Esophagus muscularis mucosa (tissue), 4 donors: ENCODE measurements at regions not wholly inside any gene's neighbourhood (a gene's known extent, or its start where the extent isn't known, plus 50 kb on each side); places are given as distances from the start of the nearest gene placed in this dataset.

Source experiments
- DNase-seq: peaks from one replicate; pipeline ENCODE4 v3.0.0-alpha.2; 2017; ENCODE audit errors: extremely low spot score
- H3K27ac ChIP-seq, 4 donors: fragments of 200-600 bp; sonication (generic); replicated peaks in 1 of 4; 1 replicate in 3 of 4; 2 replicates in 1 of 4; pipeline ENCODE4 v1.5.1; 2016 to 2019; ENCODE audit warnings: mild to moderate bottlenecking in 1 of 4
- H3K27me3 ChIP-seq, 4 donors: fragments of 200-600 bp; sonication (generic); one replicate each; pipeline versions ENCODE4 v1.5.1 to v1.6.0; 2016 to 2019
- H3K36me3 ChIP-seq, 4 donors: fragments of 200-600 bp; sonication (generic); one replicate each; pipeline ENCODE4 v1.5.1; 2016 to 2019
- H3K4me1 ChIP-seq, 4 donors: fragments of 200-600 bp; sonication (generic); one replicate each; pipeline ENCODE4 v1.5.1; 2016 to 2019
- H3K4me3 ChIP-seq, 4 donors: fragments of 200-600 bp; sonication (generic); 1 replicate in 2 of 4; 2 replicates in 2 of 4; pipeline ENCODE4 v1.5.1; 2016 to 2019; ENCODE audit warnings: mild to moderate bottlenecking in 4 of 4, moderate library complexity in 1 of 4
- H3K9me3 ChIP-seq, 4 donors: fragments of 200-600 bp; sonication (generic); 1 replicate in 3 of 4; 2 replicates in 1 of 4; pipeline ENCODE4 v1.5.1; 2016 to 2019
- EP300 ChIP-seq: sonication (generic); formaldehyde crosslinking; IDR thresholded peaks from one replicate; pipeline ENCODE4 v1.6.1; 2017; ENCODE audit warnings: antibody characterized with exemption
- POLR2A ChIP-seq: fragments of 450-650 bp; IDR thresholded peaks from one replicate; pipeline ENCODE4 v1.6.1; 2017; ENCODE audit warnings: antibody characterized with exemption, moderate library complexity, mild to moderate bottlenecking, low read depth
- POLR2AphosphoS5 ChIP-seq, 2 donors: sonication (generic); formaldehyde crosslinking; IDR thresholded peaks; one replicate each; pipeline ENCODE4 v1.6.1; 2017; ENCODE audit warnings: antibody characterized with exemption in 2 of 2
- WGBS: methylation state at CpG from one replicate; pipeline ENCODE4 v1.1.5; 2018; 5-methylcytosine and 5-hydroxymethylcytosine counted together
- intact Hi-C: fragments of 100-400 bp; cut with DNase I; formaldehyde crosslinking; loops from one replicate; pipeline ENCODE4 v1.15.1; 2023
- TF ChIP-seq, protein P1 (sequence below), 3 experiments: fragments of 200-600 bp in 2 of 3; fragments of 450-650 bp in 1 of 3; sonication (generic) in 2 of 3; IDR thresholded peaks; one replicate each; pipeline ENCODE4 v1.5.1; 2017 to 2019; ENCODE audit warnings: antibody characterized with exemption in 3 of 3, mild to moderate bottlenecking in 2 of 3, moderate library complexity in 1 of 3

GRCh38 chr7:12085516-12085915 lies 125.6 kb upstream of the TMEM106B start:
- Histone ChIP-seq H3K27ac (no peak overlapping the region), H3K36me3 (no peaks in the 10 kb centered on the region), H3K9me3 (peaks cover 0 to 6% (median 0%) of the 10 kb centered on the region in 4 donors), H3K4me1 (no peaks in the 10 kb centered on the region), H3K4me3 (no peak overlapping the region), H3K27me3 (no peaks in the 10 kb centered on the region)
- TF ChIP-seq POLR2A (no peak), POLR2AphosphoS5 (IDR thresholded peaks at IDR 0.05) (no peak), EP300 (no peak)
- TF ChIP-seq, protein P1, sequence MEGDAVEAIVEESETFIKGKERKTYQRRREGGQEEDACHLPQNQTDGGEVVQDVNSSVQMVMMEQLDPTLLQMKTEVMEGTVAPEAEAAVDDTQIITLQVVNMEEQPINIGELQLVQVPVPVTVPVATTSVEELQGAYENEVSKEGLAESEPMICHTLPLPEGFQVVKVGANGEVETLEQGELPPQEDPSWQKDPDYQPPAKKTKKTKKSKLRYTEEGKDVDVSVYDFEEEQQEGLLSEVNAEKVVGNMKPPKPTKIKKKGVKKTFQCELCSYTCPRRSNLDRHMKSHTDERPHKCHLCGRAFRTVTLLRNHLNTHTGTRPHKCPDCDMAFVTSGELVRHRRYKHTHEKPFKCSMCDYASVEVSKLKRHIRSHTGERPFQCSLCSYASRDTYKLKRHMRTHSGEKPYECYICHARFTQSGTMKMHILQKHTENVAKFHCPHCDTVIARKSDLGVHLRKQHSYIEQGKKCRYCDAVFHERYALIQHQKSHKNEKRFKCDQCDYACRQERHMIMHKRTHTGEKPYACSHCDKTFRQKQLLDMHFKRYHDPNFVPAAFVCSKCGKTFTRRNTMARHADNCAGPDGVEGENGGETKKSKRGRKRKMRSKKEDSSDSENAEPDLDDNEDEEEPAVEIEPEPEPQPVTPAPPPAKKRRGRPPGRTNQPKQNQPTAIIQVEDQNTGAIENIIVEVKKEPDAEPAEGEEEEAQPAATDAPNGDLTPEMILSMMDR (IDR thresholded peaks at IDR 0.05) = no peak
- DNase-seq = no peak
- 58% methylated on average over 1 of the region's 1 CpG for WGBS
- intact Hi-C loops = no loop called here

GRCh38 chr7:12089951-12090756 lies 120.9 kb upstream of the TMEM106B start:
- Histone ChIP-seq H3K9me3 (peaks cover 0 to 6% (median 0%) of the 10 kb centered on the region in 4 donors), H3K36me3 (no peaks in the 10 kb centered on the region), H3K4me1 (no peaks in the 10 kb centered on the region), H3K4me3 (no peak overlapping the region), H3K27ac (no peak overlapping the region), H3K27me3 (no peaks in the 10 kb centered on the region)
- 74% methylated on average over 9 of the region's 9 CpGs for WGBS
- intact Hi-C loops = no loop called here
- TF ChIP-seq EP300 = no peak
- TF ChIP-seq POLR2AphosphoS5 (IDR thresholded peaks at IDR 0.05) = no peak
- TF ChIP-seq, protein P1 (IDR thresholded peaks at IDR 0.05) = no peak
- no peak for TF ChIP-seq POLR2A
- no peak for DNase-seq

DNA sequence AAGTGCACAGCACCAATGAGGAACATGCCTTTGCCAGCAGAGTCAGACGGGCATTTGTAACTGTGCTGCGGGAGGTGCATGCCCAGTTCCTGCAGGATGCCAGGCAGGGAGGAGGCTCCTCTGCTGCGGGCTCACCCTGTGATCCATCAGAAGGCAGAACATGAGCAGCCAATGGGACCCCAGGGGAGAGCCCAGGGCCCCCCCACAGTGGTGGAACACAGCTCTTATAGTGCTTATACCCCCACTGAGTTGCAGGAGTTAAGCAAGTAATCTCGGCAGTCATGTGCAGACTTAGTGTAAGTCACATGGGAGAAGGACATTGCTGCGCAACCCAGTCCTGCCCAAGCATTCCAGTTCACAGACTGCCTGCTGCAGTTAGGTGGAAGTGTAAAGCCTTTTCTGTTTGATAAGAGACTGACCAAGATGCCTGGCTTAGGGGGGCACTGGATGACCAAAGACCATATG lies 120.3 kb upstream of the TMEM106B start:
- Histone ChIP-seq H3K4me1 (no peaks in the 10 kb centered on the region), H3K27ac (no peak overlapping the region), H3K4me3 (no peak overlapping the region), H3K9me3 (peaks cover 0 to 6% (median 0%) of the 10 kb centered on the region in 4 donors), H3K36me3 (no peaks in the 10 kb centered on the region), H3K27me3 (no peaks in the 10 kb centered on the region)
- TF ChIP-seq POLR2AphosphoS5 (IDR thresholded peaks at IDR 0.05) (no peak), POLR2A (no peak), EP300 (no peak)
- TF ChIP-seq, protein P1 (IDR thresholded peaks at IDR 0.05) = no peak
- no peak for DNase-seq
- 80% methylated on average over 3 of the region's 5 CpGs for WGBS
- intact Hi-C loops = no loop called here

DNA sequence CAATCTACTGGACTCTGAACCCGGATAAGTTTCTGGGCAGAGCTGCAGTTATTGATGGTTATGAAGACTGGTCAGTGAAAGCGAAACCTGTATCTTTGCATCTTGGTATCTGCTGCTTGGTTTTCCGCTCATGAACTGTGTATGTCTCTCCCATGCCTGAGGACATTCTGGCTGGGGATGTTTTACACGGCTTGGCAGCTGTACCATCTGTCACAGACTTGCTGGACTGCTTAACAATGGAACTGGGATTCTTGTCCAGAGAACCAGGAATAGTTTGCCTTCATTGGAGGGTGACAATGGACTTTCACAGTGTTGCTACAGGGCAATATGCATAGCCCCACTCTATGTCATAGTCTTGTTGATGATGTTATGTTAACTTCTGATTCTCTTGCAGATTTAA lies 119.9 kb upstream of the TMEM106B start:
- intact Hi-C loops = no loop called here
- WGBS = 88% methylated on average over 4 of the region's 4 CpGs

More for the DNA sequence above, 119.9 kb upstream of the TMEM106B start:
- H3K27me3 ChIP-seq = no peaks in the 10 kb centered on the region
- no peak overlapping the region for H3K27ac ChIP-seq
- H3K4me3 ChIP-seq = no peak overlapping the region
- H3K36me3 ChIP-seq = no peaks in the 10 kb centered on the region
- no peak for TF ChIP-seq POLR2A
- TF ChIP-seq POLR2AphosphoS5 (IDR thresholded peaks at IDR 0.05) = no peak
- TF ChIP-seq, protein P1 (IDR thresholded peaks at IDR 0.05) = no peak
- TF ChIP-seq EP300 = no peak
- no peaks in the 10 kb centered on the region for H3K4me1 ChIP-seq
- peaks cover 0 to 6% (median 0%) of the 10 kb centered on the region in 4 donors for H3K9me3 ChIP-seq
- DNase-seq = no peak
